ENCODE measurements at regions not wholly inside any gene's neighbourhood (a gene's known extent, or its start where the extent isn't known, plus 50 kb on each side); places are given as distances from the start of the nearest gene placed in this dataset.

- H3K9me3 ChIP-seq (ENCODE audit: insufficient read depth, low read depth), result no peaks in the 10 kb centered on the region
- DNase-seq, result no peak
- H3K79me2 ChIP-seq (ENCODE audit: low read depth), result no peaks in the 10 kb centered on the region
- intact Hi-C loops (cut with micrococcal nuclease; ENCODE audit: unreplicated experiment), result no loop called here
- TF ChIP-seq, protein P1, sequence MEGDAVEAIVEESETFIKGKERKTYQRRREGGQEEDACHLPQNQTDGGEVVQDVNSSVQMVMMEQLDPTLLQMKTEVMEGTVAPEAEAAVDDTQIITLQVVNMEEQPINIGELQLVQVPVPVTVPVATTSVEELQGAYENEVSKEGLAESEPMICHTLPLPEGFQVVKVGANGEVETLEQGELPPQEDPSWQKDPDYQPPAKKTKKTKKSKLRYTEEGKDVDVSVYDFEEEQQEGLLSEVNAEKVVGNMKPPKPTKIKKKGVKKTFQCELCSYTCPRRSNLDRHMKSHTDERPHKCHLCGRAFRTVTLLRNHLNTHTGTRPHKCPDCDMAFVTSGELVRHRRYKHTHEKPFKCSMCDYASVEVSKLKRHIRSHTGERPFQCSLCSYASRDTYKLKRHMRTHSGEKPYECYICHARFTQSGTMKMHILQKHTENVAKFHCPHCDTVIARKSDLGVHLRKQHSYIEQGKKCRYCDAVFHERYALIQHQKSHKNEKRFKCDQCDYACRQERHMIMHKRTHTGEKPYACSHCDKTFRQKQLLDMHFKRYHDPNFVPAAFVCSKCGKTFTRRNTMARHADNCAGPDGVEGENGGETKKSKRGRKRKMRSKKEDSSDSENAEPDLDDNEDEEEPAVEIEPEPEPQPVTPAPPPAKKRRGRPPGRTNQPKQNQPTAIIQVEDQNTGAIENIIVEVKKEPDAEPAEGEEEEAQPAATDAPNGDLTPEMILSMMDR (conservative IDR thresholded peaks at IDR 0.05), result no peak
- no peak for TF ChIP-seq EZH2 (IDR thresholded peaks at IDR 0.05; ENCODE audit: low read depth)
- no peak overlapping the region for H3K4me2 ChIP-seq
- BruUV-seq (replicated peaks), result no TSS peak
- no peaks in the 10 kb centered on the region for H3K9me2 ChIP-seq (ENCODE audit: insufficient read depth)
- H4K20me1 ChIP-seq (ENCODE audit: insufficient read depth), result no peaks in the 10 kb centered on the region
- no peaks in the 10 kb centered on the region for H3K36me3 ChIP-seq (ENCODE audit: low read depth)
- H3K4me3 ChIP-seq, result no peak overlapping the region
- no peaks in the 10 kb centered on the region for H3K27me3 ChIP-seq (ENCODE audit: insufficient read depth, low read depth)
- no peak overlapping the region for H2AFZ ChIP-seq
- H3K27ac ChIP-seq, result no peak overlapping the region
- CTCF ChIA-PET, result no interaction called here
- no peaks in the 10 kb centered on the region for H3K4me1 ChIP-seq (replicated peaks; ENCODE audit: insufficient read depth)
- no peaks in the 10 kb centered on the region for H3F3A ChIP-seq (ENCODE audit: insufficient read depth, low read depth)
- POLR2A ChIA-PET (ENCODE audit: unreplicated experiment), result no interaction called here
Observed at GRCh38 chr1:188154761-188155160, 1326.0 kb downstream of the PLA2G4A start.

GRCh38 chr1:188155261-188155660 is 1326.5 kb downstream of the PLA2G4A start:
- no TSS peak for BruUV-seq (replicated peaks)

DNA sequence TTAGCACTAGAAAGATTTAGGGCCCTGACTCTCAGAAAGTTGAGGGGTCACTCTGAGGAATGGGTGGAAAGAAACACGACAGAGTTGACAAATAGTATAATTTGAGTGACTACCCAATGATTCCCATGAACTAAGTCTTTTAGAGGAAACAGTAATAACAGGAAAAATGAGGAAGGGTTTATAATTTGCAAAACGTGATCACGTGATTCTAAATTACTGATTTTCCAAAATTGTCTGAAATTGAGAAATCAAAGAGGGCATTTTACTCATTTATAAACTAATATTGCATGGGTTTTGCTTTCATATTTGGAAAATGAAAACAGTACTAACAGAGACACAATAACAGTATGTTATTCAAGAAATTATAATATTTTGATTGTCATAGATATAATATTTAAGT is 1335.7 kb downstream of the PLA2G4A start:
- H3K4me2 ChIP-seq, result no peak overlapping the region
- no peaks in the 10 kb centered on the region for H3K79me2 ChIP-seq (ENCODE audit: low read depth)
- no peak for DNase-seq
- H3F3A ChIP-seq (ENCODE audit: insufficient read depth, low read depth), result no peaks in the 10 kb centered on the region
- no peak overlapping the region for H3K27ac ChIP-seq
- TF ChIP-seq, protein P1 (conservative IDR thresholded peaks at IDR 0.05), result no peak
- TF ChIP-seq EZH2 (IDR thresholded peaks at IDR 0.05; ENCODE audit: low read depth), result no peak
- intact Hi-C loops (cut with micrococcal nuclease; ENCODE audit: unreplicated experiment), result no loop called here
- H3K9me2 ChIP-seq (ENCODE audit: insufficient read depth), result no peaks in the 10 kb centered on the region
- H2AFZ ChIP-seq, result no peak overlapping the region
- no peak overlapping the region for H3K4me3 ChIP-seq
- CTCF ChIA-PET, result no interaction called here
- no peaks in the 10 kb centered on the region for H4K20me1 ChIP-seq (ENCODE audit: insufficient read depth)
- BruUV-seq (replicated peaks), result no TSS peak
- POLR2A ChIA-PET (ENCODE audit: unreplicated experiment), result no interaction called here
- no peaks in the 10 kb centered on the region for H3K27me3 ChIP-seq (ENCODE audit: insufficient read depth, low read depth)
- H3K4me1 ChIP-seq (replicated peaks; ENCODE audit: insufficient read depth), result no peaks in the 10 kb centered on the region
- H3K36me3 ChIP-seq (ENCODE audit: low read depth), result no peaks in the 10 kb centered on the region
- no peaks in the 10 kb centered on the region for H3K9me3 ChIP-seq (ENCODE audit: insufficient read depth, low read depth)

More at GRCh38 chr1:188155261-188155660, 1326.5 kb downstream of the PLA2G4A start:
- Histone ChIP-seq H3K79me2 (ENCODE audit: low read depth) (no peaks in the 10 kb centered on the region), H3K9me2 (ENCODE audit: insufficient read depth) (no peaks in the 10 kb centered on the region), H3K4me2 (no peak overlapping the region), H3K4me1 (replicated peaks; ENCODE audit: insufficient read depth) (no peaks in the 10 kb centered on the region), H3K27ac (no peak overlapping the region), H3K27me3 (ENCODE audit: insufficient read depth, low read depth) (no peaks in the 10 kb centered on the region), H3K36me3 (ENCODE audit: low read depth) (no peaks in the 10 kb centered on the region), H3K9me3 (ENCODE audit: insufficient read depth, low read depth) (no peaks in the 10 kb centered on the region), H4K20me1 (ENCODE audit: insufficient read depth) (no peaks in the 10 kb centered on the region), H3K4me3 (no peak overlapping the region), H2AFZ (no peak overlapping the region), H3F3A (ENCODE audit: insufficient read depth, low read depth) (no peaks in the 10 kb centered on the region)
- POLR2A ChIA-PET (ENCODE audit: unreplicated experiment), result no interaction called here
- DNase-seq, result no peak
- intact Hi-C loops (cut with micrococcal nuclease; ENCODE audit: unreplicated experiment), result no loop called here
- CTCF ChIA-PET, result no interaction called here
- TF ChIP-seq EZH2 (IDR thresholded peaks at IDR 0.05; ENCODE audit: low read depth), result no peak
- TF ChIP-seq, protein P1 (conservative IDR thresholded peaks at IDR 0.05), result no peak

Measured in PC-9 (cell line).